HL-60 (cell line): ENCODE measurements at regions not wholly inside any gene's neighbourhood (a gene's known extent, or its start where the extent isn't known, plus 50 kb on each side); places are given as distances from the start of the nearest gene placed in this dataset.

Experiments
- CTCF ChIP-seq: IDR thresholded peaks from one replicate; pipeline ENCODE4 v1.5.1; 2011; ENCODE audit warnings: low read length, control low read depth, inconsistent platforms; ENCODE audit not compliant: insufficient read depth
- GABPA ChIP-seq: IDR thresholded peaks from 2 replicates; pipeline ENCODE4 v1.6.1; 2012; ENCODE audit warnings: low read depth
- POLR2AphosphoS5 ChIP-seq: IDR thresholded peaks from 2 replicates; pipeline ENCODE4 v1.6.1; 2012; ENCODE audit warnings: low read depth
- REST ChIP-seq: IDR thresholded peaks from 2 replicates; pipeline ENCODE4 v1.6.1; 2012; ENCODE audit warnings: low read depth; ENCODE audit not compliant: insufficient replicate concordance
- SPI1 ChIP-seq: IDR thresholded peaks from 2 replicates; pipeline ENCODE4 v1.6.1; 2012; ENCODE audit warnings: low read depth, mild to moderate bottlenecking, borderline replicate concordance

GRCh38 chr7:68050627-68051026 lies 1054.0 kb downstream of the TYW1 start:
- TF ChIP-seq CTCF (no peak), POLR2AphosphoS5 (no peak), REST (no peak), GABPA (no peak), SPI1 (no peak)
